Pancreas (tissue), 10 donors: ENCODE measurements at regions not wholly inside any gene's neighbourhood (a gene's known extent, or its start where the extent isn't known, plus 50 kb on each side); places are given as distances from the start of the nearest gene placed in this dataset.
A peak's percentile ranks its signal among the peaks of the same experiment; 100 is the strongest.
"Not testable (repeated sequence)": the region's sequence is repeated elsewhere in the genome, so short reads cannot be mapped to it uniquely, and the experiment has no call there.

ENCODE experiments used
- ATAC-seq, 4 donors: fragments of 200-7000 bp; cut with Tn5 transposase; one replicate each; pipeline versions ENCODE4 v1.8.0 to v1.9.1; 2020; ENCODE audit warnings: mild to moderate bottlenecking in 4 of 4, moderate library complexity in 4 of 4
- DNase-seq, 6 donors: peaks; one replicate each; pipeline ENCODE4 v3.0.0-alpha.2; 2020
- FAIRE-seq: peaks from 2 replicates; lab custom pipeline; 2012; peaks lifted over from hg19 to GRCh38; lab: Jason Lieb, UNC
- H3K27ac ChIP-seq, 4 donors: fragments of 200-600 bp; sonication (generic); 1 replicate in 3 of 4; 2 replicates in 1 of 4; pipeline versions ENCODE4 v1.5.0 to v1.8.0; 2020
- H3K27me3 ChIP-seq, 4 donors: fragments of 200-600 bp; one replicate each; pipeline ENCODE4 v1.8.0; 2021
- H3K36me3 ChIP-seq, 3 donors: fragments of 200-600 bp; sonication (generic) in 1 of 3; one replicate each; pipeline versions ENCODE4 v1.5.0 to v1.8.0; 2020 to 2021
- H3K4me1 ChIP-seq, 3 donors: fragments of 200-600 bp; one replicate each; pipeline ENCODE4 v1.8.0; 2021
- H3K4me3 ChIP-seq, 4 donors: fragments of 200-600 bp; sonication (generic) in 2 of 4; one replicate each; pipeline versions ENCODE4 v1.5.0 to v1.8.0; 2020 to 2021
- H3K9me3 ChIP-seq, 4 donors: fragments of 200-600 bp; one replicate each; pipeline ENCODE4 v1.8.0; 2021
- WGBS, 2 donors: extraction: QIAGEN DNeasy Blood & Tissue Kit; methylation state at CpG; one replicate each; pipeline ENCODE4 v1.1.7; 2013; 5-methylcytosine and 5-hydroxymethylcytosine counted together
- intact Hi-C, 3 donors: fragments of 100-400 bp; cut with DNase I; formaldehyde crosslinking; loops; one replicate each; pipeline versions ENCODE4 v1.11.1 to v1.14.2; 2022
- TF ChIP-seq, protein P1 (sequence below), 4 donors: fragments of 200-600 bp; sonication (generic) in 3 of 4; IDR thresholded peaks; one replicate each; pipeline versions ENCODE4 v1.5.0 to v1.8.0; 2021; ENCODE audit warnings: antibody characterized with exemption in 4 of 4
- donor health status: healthy with polysubstance abuse.
- donor health status: DM: no; HTN: no; CAD: no; lungs with moderate emphysema.
- donor health status: DM: no; HTN: no; CAD: no.
- donor health status: control.
- donor health status: control.
- donor health status: Bipolar disorder and iron deficiency.
- donor health status: DM: yes; HTN: yes; CAD: no.
- donor health status: DM: no; HTN: no; CAD: no.
- donor health status: DM: no; HTN: no; CAD: no.
- donor health status: DM: yes; HTN: yes; CAD: no.

GRCh38 chrY:7672796-7673195 lies 761.2 kb upstream of the AMELY start:
- H3K4me3 ChIP-seq = no peak overlapping the region
- WGBS, 2 donors = 96% methylated on average over 15 of the region's 15 CpGs; no CpG with 5 or more reads in 1 of the 2 donors
- H3K27me3 ChIP-seq = no peaks in the 10 kb centered on the region
- intact Hi-C loops = no loop called here
- DNase-seq (no peak), ATAC-seq (no peak), FAIRE-seq (no peak)
- H3K27ac ChIP-seq = no peak overlapping the region
- no peaks in the 10 kb centered on the region for H3K36me3 ChIP-seq
- TF ChIP-seq, protein P1, sequence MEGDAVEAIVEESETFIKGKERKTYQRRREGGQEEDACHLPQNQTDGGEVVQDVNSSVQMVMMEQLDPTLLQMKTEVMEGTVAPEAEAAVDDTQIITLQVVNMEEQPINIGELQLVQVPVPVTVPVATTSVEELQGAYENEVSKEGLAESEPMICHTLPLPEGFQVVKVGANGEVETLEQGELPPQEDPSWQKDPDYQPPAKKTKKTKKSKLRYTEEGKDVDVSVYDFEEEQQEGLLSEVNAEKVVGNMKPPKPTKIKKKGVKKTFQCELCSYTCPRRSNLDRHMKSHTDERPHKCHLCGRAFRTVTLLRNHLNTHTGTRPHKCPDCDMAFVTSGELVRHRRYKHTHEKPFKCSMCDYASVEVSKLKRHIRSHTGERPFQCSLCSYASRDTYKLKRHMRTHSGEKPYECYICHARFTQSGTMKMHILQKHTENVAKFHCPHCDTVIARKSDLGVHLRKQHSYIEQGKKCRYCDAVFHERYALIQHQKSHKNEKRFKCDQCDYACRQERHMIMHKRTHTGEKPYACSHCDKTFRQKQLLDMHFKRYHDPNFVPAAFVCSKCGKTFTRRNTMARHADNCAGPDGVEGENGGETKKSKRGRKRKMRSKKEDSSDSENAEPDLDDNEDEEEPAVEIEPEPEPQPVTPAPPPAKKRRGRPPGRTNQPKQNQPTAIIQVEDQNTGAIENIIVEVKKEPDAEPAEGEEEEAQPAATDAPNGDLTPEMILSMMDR (IDR thresholded peaks at IDR 0.05) = no peak
- no peaks in the 10 kb centered on the region for H3K4me1 ChIP-seq
- no peaks in the 10 kb centered on the region for H3K9me3 ChIP-seq

GRCh38 chrY:7663261-7663660 lies 751.7 kb upstream of the AMELY start:
- TF ChIP-seq, protein P1 (IDR thresholded peaks at IDR 0.05) = no peak
- Histone ChIP-seq H3K27me3 (no peaks in the 10 kb centered on the region), H3K27ac (no peak overlapping the region), H3K4me1 (no peaks in the 10 kb centered on the region), H3K9me3 (no peaks in the 10 kb centered on the region), H3K4me3 (no peak overlapping the region), H3K36me3 (no peaks in the 10 kb centered on the region)
- ATAC-seq (no peak), FAIRE-seq (no peak), DNase-seq (no peak)
- intact Hi-C loops = no loop called here
- 86% methylated on average over 4 of the region's 4 CpGs; no CpG with 5 or more reads in 1 of the 2 donors for WGBS, 2 donors

GRCh38 chrY:7659047-7659446 lies 747.5 kb upstream of the AMELY start:
- intact Hi-C loops = no loop called here
- H3K9me3 ChIP-seq = no peaks in the 10 kb centered on the region
- H3K4me3 ChIP-seq = no peak overlapping the region
- ATAC-seq = no peak
- 90% methylated on average over 5 of the region's 5 CpGs; no CpG with 5 or more reads in 1 of the 2 donors for WGBS, 2 donors
- H3K4me1 ChIP-seq = no peaks in the 10 kb centered on the region
- no peak for FAIRE-seq
- no peak for DNase-seq
- no peak overlapping the region for H3K27ac ChIP-seq
- TF ChIP-seq, protein P1 (IDR thresholded peaks at IDR 0.05) = no peak
- no peaks in the 10 kb centered on the region for H3K27me3 ChIP-seq
- no peaks in the 10 kb centered on the region for H3K36me3 ChIP-seq

DNA sequence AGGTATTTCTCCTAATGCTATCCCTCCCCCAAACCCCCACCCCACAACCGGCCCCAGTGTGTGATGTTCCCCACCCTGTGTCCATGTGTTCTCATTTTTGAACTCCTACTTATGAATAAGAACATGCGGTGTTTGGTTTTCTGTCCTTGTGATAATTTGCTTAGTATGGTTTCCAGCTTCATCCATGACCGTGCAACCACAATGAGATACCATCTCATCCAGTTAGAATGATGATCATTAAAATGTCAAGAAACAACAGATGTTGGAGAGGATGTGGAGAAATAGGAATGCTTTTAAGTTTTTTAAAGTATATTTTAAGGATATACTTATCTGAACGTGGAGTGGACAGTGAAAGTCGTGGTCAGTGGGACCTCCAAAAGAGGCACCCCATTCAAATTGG lies 745.0 kb upstream of the AMELY start:
- 84% methylated on average over 5 of the region's 5 CpGs; no CpG with 5 or more reads in 1 of the 2 donors for WGBS, 2 donors

DNA sequence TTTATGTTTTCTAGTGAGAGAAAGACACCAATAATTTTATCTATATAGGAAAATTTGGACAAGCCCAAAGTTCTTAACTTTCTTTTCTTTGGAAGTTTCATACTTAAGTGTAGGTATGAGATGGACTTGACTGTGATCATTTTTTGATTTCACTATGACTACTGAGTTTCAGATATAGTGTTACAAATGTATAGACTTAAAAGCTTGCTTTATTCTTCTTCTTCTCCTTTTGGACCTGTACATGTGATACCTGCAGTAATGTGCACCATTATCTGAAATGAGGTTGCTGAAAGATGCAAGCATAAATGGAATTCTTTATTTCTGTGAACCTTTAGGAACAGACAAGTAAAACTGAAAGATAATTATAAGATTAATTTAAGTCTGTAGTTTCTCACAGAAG lies 743.4 kb upstream of the AMELY start:
- no peak for DNase-seq
- Histone ChIP-seq H3K27me3 (no peaks in the 10 kb centered on the region), H3K9me3 (no peaks in the 10 kb centered on the region), H3K4me1 (no peaks in the 10 kb centered on the region), H3K36me3 (no peaks in the 10 kb centered on the region), H3K4me3 (no peak overlapping the region), H3K27ac (no peak overlapping the region)
- no peak for FAIRE-seq
- TF ChIP-seq, protein P1 (IDR thresholded peaks at IDR 0.05) = no peak
- intact Hi-C loops = no loop called here
- ATAC-seq = no peak

More for the DNA sequence above, 745.0 kb upstream of the AMELY start:
- no peaks in the 10 kb centered on the region for H3K4me1 ChIP-seq
- H3K9me3 ChIP-seq = no peaks in the 10 kb centered on the region
- no peak for ATAC-seq
- FAIRE-seq = no peak
- no peaks in the 10 kb centered on the region for H3K27me3 ChIP-seq
- H3K4me3 ChIP-seq = no peak overlapping the region
- H3K36me3 ChIP-seq = no peaks in the 10 kb centered on the region
- TF ChIP-seq, protein P1 (IDR thresholded peaks at IDR 0.05) = no peak
- intact Hi-C loops = no loop called here
- H3K27ac ChIP-seq = no peak overlapping the region
- no peak for DNase-seq

GRCh38 chrY:7649866-7650265 lies 738.3 kb upstream of the AMELY start:
- DNase-seq = peak in 1 of 6 donors; percentile 53
- intact Hi-C loops, H3K27me3 ChIP-seq, H3K4me1 ChIP-seq, ATAC-seq, H3K36me3 ChIP-seq, H3K27ac ChIP-seq, H3K9me3 ChIP-seq, H3K4me3 ChIP-seq, FAIRE-seq: not testable (repeated sequence)
- 30% methylated on average over 1 of the region's 1 CpG; no CpG with 5 or more reads in 1 of the 2 donors for WGBS, 2 donors
